ENCODE measurements at regions not wholly inside any gene's neighbourhood (a gene's known extent, or its start where the extent isn't known, plus 50 kb on each side); places are given as distances from the start of the nearest gene placed in this dataset.

DNA sequence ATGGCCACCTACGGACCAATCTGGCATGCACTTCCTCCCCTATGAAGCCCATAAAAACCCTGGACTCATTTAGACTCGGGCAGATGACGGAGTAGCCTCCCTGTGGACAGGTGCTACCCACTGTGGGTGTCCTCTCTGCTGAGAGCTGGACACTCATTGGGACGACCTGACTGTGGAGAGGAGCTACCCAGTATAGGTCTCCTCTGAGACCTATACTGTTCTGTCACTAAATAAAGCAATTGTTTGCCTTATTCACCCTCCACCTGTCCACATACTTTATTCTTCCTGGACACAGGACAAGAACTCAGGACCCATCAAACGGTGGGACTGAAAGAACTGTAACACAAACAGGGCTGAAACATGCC is 53.3 kb upstream of the CADM2 start:
- intact Hi-C loops (cut with DNase I), result no loop called here
- Histone ChIP-seq H3K27ac (no peak overlapping the region), H3K9me3 (no peaks in the 10 kb centered on the region), H3K27me3 (no peaks in the 10 kb centered on the region), H3K36me3 (no peaks in the 10 kb centered on the region), H3K4me1 (ENCODE audit: insufficient read depth) (no peaks in the 10 kb centered on the region), H3K4me3 (no peak overlapping the region)
- WGBS, 3 donors, result 83 to 88% (median 85%) methylated on average over 5 of the region's 5 CpGs
- no peak for TF ChIP-seq POLR2A (IDR thresholded peaks at IDR 0.05)
- TF ChIP-seq EP300 (IDR thresholded peaks at IDR 0.05), result no peak
- TF ChIP-seq, protein P1, sequence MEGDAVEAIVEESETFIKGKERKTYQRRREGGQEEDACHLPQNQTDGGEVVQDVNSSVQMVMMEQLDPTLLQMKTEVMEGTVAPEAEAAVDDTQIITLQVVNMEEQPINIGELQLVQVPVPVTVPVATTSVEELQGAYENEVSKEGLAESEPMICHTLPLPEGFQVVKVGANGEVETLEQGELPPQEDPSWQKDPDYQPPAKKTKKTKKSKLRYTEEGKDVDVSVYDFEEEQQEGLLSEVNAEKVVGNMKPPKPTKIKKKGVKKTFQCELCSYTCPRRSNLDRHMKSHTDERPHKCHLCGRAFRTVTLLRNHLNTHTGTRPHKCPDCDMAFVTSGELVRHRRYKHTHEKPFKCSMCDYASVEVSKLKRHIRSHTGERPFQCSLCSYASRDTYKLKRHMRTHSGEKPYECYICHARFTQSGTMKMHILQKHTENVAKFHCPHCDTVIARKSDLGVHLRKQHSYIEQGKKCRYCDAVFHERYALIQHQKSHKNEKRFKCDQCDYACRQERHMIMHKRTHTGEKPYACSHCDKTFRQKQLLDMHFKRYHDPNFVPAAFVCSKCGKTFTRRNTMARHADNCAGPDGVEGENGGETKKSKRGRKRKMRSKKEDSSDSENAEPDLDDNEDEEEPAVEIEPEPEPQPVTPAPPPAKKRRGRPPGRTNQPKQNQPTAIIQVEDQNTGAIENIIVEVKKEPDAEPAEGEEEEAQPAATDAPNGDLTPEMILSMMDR (IDR thresholded peaks at IDR 0.05), result no peak
- no peak for DNase-seq

DNA sequence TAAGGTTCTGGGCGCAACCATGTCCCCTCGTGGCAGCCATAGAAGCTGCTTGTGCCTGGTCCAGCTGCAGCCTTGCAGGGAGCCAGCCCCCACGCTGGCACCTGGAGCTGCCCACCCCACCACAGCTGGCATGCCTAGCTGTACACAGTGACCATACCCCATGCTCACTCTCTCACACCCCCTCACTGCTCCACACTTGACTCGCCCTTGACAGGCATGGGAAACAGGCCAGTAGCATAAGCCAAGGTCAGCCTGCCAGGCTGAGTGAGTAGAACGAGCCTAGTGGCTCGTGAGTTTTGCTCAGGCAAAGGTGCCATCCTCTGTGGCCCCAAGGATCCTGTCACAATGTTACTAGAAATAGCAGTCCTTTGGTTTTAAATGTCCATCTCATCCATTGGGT is 52.7 kb upstream of the CADM2 start:
- Histone ChIP-seq H3K36me3 (no peaks in the 10 kb centered on the region), H3K27me3 (no peaks in the 10 kb centered on the region), H3K4me3 (no peak overlapping the region), H3K4me1 (ENCODE audit: insufficient read depth) (no peaks in the 10 kb centered on the region), H3K9me3 (no peaks in the 10 kb centered on the region), H3K27ac (no peak overlapping the region)
- WGBS, 3 donors, result 53 to 77% (median 54%) methylated on average over 6 of the region's 6 CpGs
- TF ChIP-seq EP300 (IDR thresholded peaks at IDR 0.05) (no peak), POLR2A (IDR thresholded peaks at IDR 0.05) (no peak)
- TF ChIP-seq, protein P1 (IDR thresholded peaks at IDR 0.05), result no peak
- intact Hi-C loops (cut with DNase I), result no loop called here
- no peak for DNase-seq
